Breast epithelium (tissue), 3 donors: ENCODE measurements at regions not wholly inside any gene's neighbourhood (a gene's known extent, or its start where the extent isn't known, plus 50 kb on each side); places are given as distances from the start of the nearest gene placed in this dataset.

Source experiments
- POLR2A ChIP-seq: fragments of 450-650 bp; IDR thresholded peaks from one replicate; pipeline ENCODE4 v1.6.1; 2016; ENCODE audit warnings: antibody characterized with exemption, mild to moderate bottlenecking, moderate library complexity
- TF ChIP-seq, protein P1 (sequence below), 3 donors: fragments of 450-650 bp; IDR thresholded peaks; one replicate each; pipeline ENCODE4 v1.5.1; 2016 to 2017; ENCODE audit warnings: antibody characterized with exemption in 3 of 3, mild to moderate bottlenecking in 3 of 3, moderate library complexity in 3 of 3

DNA sequence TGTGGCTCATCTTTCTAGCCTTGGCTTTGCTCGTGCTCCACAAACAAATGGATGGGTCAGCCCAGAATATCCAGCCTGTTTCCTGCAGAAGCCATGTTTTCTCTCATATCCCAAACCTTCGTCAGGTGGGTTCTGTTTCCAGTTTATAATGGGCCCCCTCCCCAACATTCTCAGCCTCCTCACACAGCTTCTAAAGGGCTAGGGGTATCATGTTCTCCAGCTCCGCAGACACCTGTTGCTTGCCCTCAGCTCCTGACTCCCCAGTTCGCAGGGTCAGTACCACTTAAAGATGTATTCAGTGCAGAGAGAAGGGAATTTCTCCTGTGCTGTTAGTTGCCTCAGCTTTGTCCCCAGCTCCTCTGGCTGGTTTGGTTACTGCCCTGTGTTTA is 447.3 kb upstream of the JARID2 start:
- TF ChIP-seq, protein P1, sequence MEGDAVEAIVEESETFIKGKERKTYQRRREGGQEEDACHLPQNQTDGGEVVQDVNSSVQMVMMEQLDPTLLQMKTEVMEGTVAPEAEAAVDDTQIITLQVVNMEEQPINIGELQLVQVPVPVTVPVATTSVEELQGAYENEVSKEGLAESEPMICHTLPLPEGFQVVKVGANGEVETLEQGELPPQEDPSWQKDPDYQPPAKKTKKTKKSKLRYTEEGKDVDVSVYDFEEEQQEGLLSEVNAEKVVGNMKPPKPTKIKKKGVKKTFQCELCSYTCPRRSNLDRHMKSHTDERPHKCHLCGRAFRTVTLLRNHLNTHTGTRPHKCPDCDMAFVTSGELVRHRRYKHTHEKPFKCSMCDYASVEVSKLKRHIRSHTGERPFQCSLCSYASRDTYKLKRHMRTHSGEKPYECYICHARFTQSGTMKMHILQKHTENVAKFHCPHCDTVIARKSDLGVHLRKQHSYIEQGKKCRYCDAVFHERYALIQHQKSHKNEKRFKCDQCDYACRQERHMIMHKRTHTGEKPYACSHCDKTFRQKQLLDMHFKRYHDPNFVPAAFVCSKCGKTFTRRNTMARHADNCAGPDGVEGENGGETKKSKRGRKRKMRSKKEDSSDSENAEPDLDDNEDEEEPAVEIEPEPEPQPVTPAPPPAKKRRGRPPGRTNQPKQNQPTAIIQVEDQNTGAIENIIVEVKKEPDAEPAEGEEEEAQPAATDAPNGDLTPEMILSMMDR (IDR thresholded peaks at IDR 0.05): no peak
- TF ChIP-seq POLR2A: no peak
